GM12891 (cell line): ENCODE measurements at regions not wholly inside any gene's neighbourhood (a gene's known extent, or its start where the extent isn't known, plus 50 kb on each side); places are given as distances from the start of the nearest gene placed in this dataset.

Source experiments
- PAX5 ChIP-seq: IDR thresholded peaks from 2 replicates; pipeline ENCODE4 v1.6.1; 2011; ENCODE audit warnings: low read length, moderate library complexity, mild to moderate bottlenecking; ENCODE audit not compliant: insufficient read depth, severe bottlenecking
- POLR2A ChIP-seq: IDR thresholded peaks from 2 replicates; pipeline ENCODE4 v1.6.1; 2011; ENCODE audit warnings: low read depth, low read length, control low read depth
- POLR2AphosphoS5 ChIP-seq: IDR thresholded peaks from 2 replicates; pipeline ENCODE4 v1.6.1; 2011; ENCODE audit warnings: low read depth, low read length, control low read depth
- SPI1 ChIP-seq: IDR thresholded peaks from 2 replicates; pipeline ENCODE4 v1.6.1; 2011; ENCODE audit warnings: low read depth, low read length, control low read depth
- TAF1 ChIP-seq: IDR thresholded peaks from 2 replicates; pipeline ENCODE4 v1.6.1; 2011; ENCODE audit warnings: low read depth, low read length, control low read depth

DNA sequence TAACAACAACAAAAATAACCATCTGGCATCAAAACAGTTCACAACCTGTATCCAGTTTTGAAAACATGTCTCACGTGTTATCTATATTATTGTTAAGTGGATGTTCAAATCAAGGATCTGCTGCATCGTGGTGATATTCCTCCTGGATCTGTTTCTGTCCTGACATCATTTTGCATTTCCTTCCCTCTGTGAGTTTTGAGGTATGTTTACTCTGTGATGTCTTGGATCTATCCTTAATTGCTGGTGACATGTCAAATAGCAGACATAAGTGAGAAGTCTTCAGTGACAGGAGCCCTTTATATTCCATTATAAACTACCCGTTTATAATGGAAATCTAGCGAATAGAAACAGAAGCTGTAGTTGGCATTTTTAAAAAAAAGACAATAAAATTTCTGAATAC, 381.8 kb upstream of the NOX3 start:
- TF ChIP-seq POLR2A, result no peak
- no peak for TF ChIP-seq POLR2AphosphoS5
- no peak for TF ChIP-seq TAF1
- TF ChIP-seq PAX5, result no peak
- TF ChIP-seq SPI1, result no peak
